ENCODE measurements at regions not wholly inside any gene's neighbourhood (a gene's known extent, or its start where the extent isn't known, plus 50 kb on each side); places are given as distances from the start of the nearest gene placed in this dataset.
A peak's percentile ranks its signal among the peaks of the same experiment; 100 is the strongest.

- no peak for DNase-seq (ENCODE audit: low read depth, low spot score)
- Histone ChIP-seq H3K36me3 (ENCODE audit: control insufficient read depth in 2 of 2, insufficient read depth in 2 of 2, low read length in 1 of 2) (no peaks in the 10 kb centered on the region), H3K79me2 (ENCODE audit: control insufficient read depth, insufficient read depth, low read length) (no peaks in the 10 kb centered on the region), H3K4me2 (ENCODE audit: control insufficient read depth, insufficient read depth) (no peak overlapping the region), H3K27me3 (replicated peaks in 1 of 2; ENCODE audit: control insufficient read depth in 2 of 2, insufficient read depth in 2 of 2, low read length in 1 of 2) (no peaks in the 10 kb centered on the region), H3K9ac (ENCODE audit: control insufficient read depth, insufficient read depth, low read length) (no peak overlapping the region), H3K27ac (ENCODE audit: control insufficient read depth, insufficient read depth) (no peak overlapping the region), H4K20me1 (ENCODE audit: control insufficient read depth, insufficient read depth) (no peaks in the 10 kb centered on the region), H3K4me3 (no peak overlapping the region), H2AFZ (ENCODE audit: control insufficient read depth, low read depth, low read length) (no peak overlapping the region), H3K4me1 (ENCODE audit: control insufficient read depth, insufficient read depth, low read length) (no peaks in the 10 kb centered on the region), H3K9me3 (replicated peaks; ENCODE audit: control insufficient read depth, insufficient read depth, low read length) (no peaks in the 10 kb centered on the region)
- in situ Hi-C loops (cut with MboI) (no loop called here), intact Hi-C loops (cut with micrococcal nuclease; ENCODE audit: unreplicated experiment) (loop anchor here (5.0 kb wide), 1 partner anchor 793 kb away; no protein-coding TSS in a partner anchor)
- FAIRE-seq, result no peak
- ATAC-seq, result peak; percentile 69
- POLR2A ChIA-PET, result no interaction called here
- CTCF ChIA-PET, result interaction anchor here (0.7 kb wide), 1 partner anchor 29 kb away, joined by 3 read pairs; no protein-coding TSS in a partner anchor
- WGBS (ENCODE audit: insufficient coverage, insufficient replicate concordance, low lambda C conversion rate, missing lambda C conversion rate), result 86% methylated on average over 2 of the region's 2 CpGs
- SMC1A ChIA-PET (ENCODE audit: uncharacterized antibody, unreplicated experiment), result no interaction called here
- TF ChIP-seq CTCF (IDR thresholded peaks at IDR 0.05 in 2 of 3, conservative IDR thresholded peaks at IDR 0.05 in 1 of 3; ENCODE audit: control insufficient read depth in 2 of 3, extremely low read depth in 1 of 3, insufficient read depth in 1 of 3, low read depth in 3 of 3, low read length in 3 of 3) (0 out of 6 replicates have a peak, but pooled peaks of 1 of the 3 experiments have one; percentile 12), TARDBP (IDR thresholded peaks at IDR 0.05; ENCODE audit: borderline replicate concordance) (no peak)
- RAD21 ChIA-PET (ENCODE audit: unreplicated experiment), result no interaction called here
- no TSS peak for BruUV-seq (replicated peaks)
Measured at GRCh38 chr6:98054453-98054852, 771.4 kb upstream of the MMS22L start.

- Histone ChIP-seq H2AFZ (ENCODE audit: control insufficient read depth, low read depth, low read length) (no peak overlapping the region), H3K4me3 (no peak overlapping the region), H3K4me1 (ENCODE audit: control insufficient read depth, insufficient read depth, low read length) (no peaks in the 10 kb centered on the region), H3K27ac (ENCODE audit: control insufficient read depth, insufficient read depth) (no peak overlapping the region), H3K36me3 (ENCODE audit: control insufficient read depth in 2 of 2, insufficient read depth in 2 of 2, low read length in 1 of 2) (no peaks in the 10 kb centered on the region), H3K9me3 (replicated peaks; ENCODE audit: control insufficient read depth, insufficient read depth, low read length) (no peaks in the 10 kb centered on the region), H3K9ac (ENCODE audit: control insufficient read depth, insufficient read depth, low read length) (no peak overlapping the region), H3K79me2 (ENCODE audit: control insufficient read depth, insufficient read depth, low read length) (no peaks in the 10 kb centered on the region), H4K20me1 (ENCODE audit: control insufficient read depth, insufficient read depth) (no peaks in the 10 kb centered on the region), H3K27me3 (replicated peaks in 1 of 2; ENCODE audit: control insufficient read depth in 2 of 2, insufficient read depth in 2 of 2, low read length in 1 of 2) (no peaks in the 10 kb centered on the region), H3K4me2 (ENCODE audit: control insufficient read depth, insufficient read depth) (no peak overlapping the region)
- RAD21 ChIA-PET (ENCODE audit: unreplicated experiment), result no interaction called here
- CTCF ChIA-PET, result interaction anchor here (0.8 kb wide), 1 partner anchor 9 kb away, joined by 3 read pairs; no protein-coding TSS in a partner anchor
- no TSS peak for BruUV-seq (replicated peaks)
- DNase-seq (ENCODE audit: low read depth, low spot score), result no peak
- POLR2A ChIA-PET, result no interaction called here
- intact Hi-C loops (cut with micrococcal nuclease; ENCODE audit: unreplicated experiment), result no loop called here
- SMC1A ChIA-PET (ENCODE audit: uncharacterized antibody, unreplicated experiment), result no interaction called here
- no peak for FAIRE-seq
- in situ Hi-C loops (cut with MboI), result no loop called here
- ATAC-seq, result no peak
- WGBS (ENCODE audit: insufficient coverage, insufficient replicate concordance, low lambda C conversion rate, missing lambda C conversion rate), result 22% methylated on average over 5 of the region's 5 CpGs
- TF ChIP-seq REST (IDR thresholded peaks at IDR 0.05; ENCODE audit: low read depth, low read length) (no peak), TCF7 (IDR thresholded peaks at IDR 0.05; ENCODE audit: borderline replicate concordance) (no peak), SMC3 (IDR thresholded peaks at IDR 0.05; ENCODE audit: borderline replicate concordance, low read length) (no peak), RAD21 (IDR thresholded peaks at IDR 0.05; ENCODE audit: insufficient read depth, low read depth, low read length) (no peak), ZNF207 (IDR thresholded peaks at IDR 0.05; ENCODE audit: borderline replicate concordance) (no peak), ZBTB33 (IDR thresholded peaks at IDR 0.05) (no peak), YY1 (IDR thresholded peaks at IDR 0.05; ENCODE audit: low read depth, low read length) (no peak)
Measured at GRCh38 chr6:98056955-98057354, 773.9 kb upstream of the MMS22L start.

All from GM12878 (cell line).